ENCODE measurements at regions not wholly inside any gene's neighbourhood (a gene's known extent, or its start where the extent isn't known, plus 50 kb on each side); places are given as distances from the start of the nearest gene placed in this dataset.

- TF ChIP-seq HSF1 (IDR thresholded peaks at IDR 0.05; ENCODE audit: low read depth, low read length) (no peak), ZNF207 (IDR thresholded peaks at IDR 0.05; ENCODE audit: borderline replicate concordance) (no peak), NKRF (conservative IDR thresholded peaks at IDR 0.05) (no peak), ZBED1 (IDR thresholded peaks at IDR 0.05; ENCODE audit: borderline replicate concordance) (no peak), RCOR1 (conservative IDR thresholded peaks at IDR 0.05; ENCODE audit: low read depth, low read length) (no peak), CBX3 (IDR thresholded peaks at IDR 0.05; ENCODE audit: borderline replicate concordance, low read depth) (no peak)
These were observed 116.6 kb downstream of the GLI2 start (continued) for GRCh38 chr2:120852200-120852815.

- H3K36me3 ChIP-seq (ENCODE audit: control insufficient read depth in 2 of 2, insufficient read depth in 2 of 2, low read length in 1 of 2): no peaks in the 10 kb centered on the region
- DNase-seq (ENCODE audit: low read depth, low spot score) (no peak), ATAC-seq (no peak), FAIRE-seq (no peak)
- CTCF ChIA-PET: no interaction called here
- TF ChIP-seq EED (IDR thresholded peaks at IDR 0.05; ENCODE audit: low read depth): no peak
- no peaks in the 10 kb centered on the region for H3K79me2 ChIP-seq (ENCODE audit: control insufficient read depth, insufficient read depth, low read length)
- no peaks in the 10 kb centered on the region for H4K20me1 ChIP-seq (ENCODE audit: control insufficient read depth, insufficient read depth)
- H2AFZ ChIP-seq (ENCODE audit: control insufficient read depth, low read depth, low read length): no peak overlapping the region
- H3K27ac ChIP-seq (ENCODE audit: control insufficient read depth, insufficient read depth): no peak overlapping the region
- SMC1A ChIA-PET (ENCODE audit: uncharacterized antibody, unreplicated experiment): no interaction called here
- no peak overlapping the region for H3K4me2 ChIP-seq (ENCODE audit: control insufficient read depth, insufficient read depth)
- BruUV-seq (replicated peaks): no TSS peak
- H3K9me3 ChIP-seq (replicated peaks; ENCODE audit: control insufficient read depth, insufficient read depth, low read length): no peaks in the 10 kb centered on the region
- POLR2A ChIA-PET: no interaction called here
- no peaks in the 10 kb centered on the region for H3K4me1 ChIP-seq (ENCODE audit: control insufficient read depth, insufficient read depth, low read length)
- H3K9ac ChIP-seq (ENCODE audit: control insufficient read depth, insufficient read depth, low read length): no peak overlapping the region
- intact Hi-C loops (cut with micrococcal nuclease; ENCODE audit: unreplicated experiment): no loop called here
- in situ Hi-C loops (cut with MboI): no loop called here
- WGBS (ENCODE audit: insufficient coverage, insufficient replicate concordance, low lambda C conversion rate, missing lambda C conversion rate): 18% methylated on average over 5 of the region's 5 CpGs
- H3K27me3 ChIP-seq (replicated peaks in 1 of 2; ENCODE audit: control insufficient read depth in 2 of 2, insufficient read depth in 2 of 2, low read length in 1 of 2): peaks cover 0 to 3% of the 10 kb centered on the region in 2 experiments; a peak in 3 of 4 replicates
- no peak overlapping the region for H3K4me3 ChIP-seq
- RAD21 ChIA-PET (ENCODE audit: unreplicated experiment): no interaction called here
These were observed 117.8 kb downstream of the GLI2 start for GRCh38 chr2:120853306-120854013.
